ENCODE measurements at regions not wholly inside any gene's neighbourhood (a gene's known extent, or its start where the extent isn't known, plus 50 kb on each side); places are given as distances from the start of the nearest gene placed in this dataset.

DNA sequence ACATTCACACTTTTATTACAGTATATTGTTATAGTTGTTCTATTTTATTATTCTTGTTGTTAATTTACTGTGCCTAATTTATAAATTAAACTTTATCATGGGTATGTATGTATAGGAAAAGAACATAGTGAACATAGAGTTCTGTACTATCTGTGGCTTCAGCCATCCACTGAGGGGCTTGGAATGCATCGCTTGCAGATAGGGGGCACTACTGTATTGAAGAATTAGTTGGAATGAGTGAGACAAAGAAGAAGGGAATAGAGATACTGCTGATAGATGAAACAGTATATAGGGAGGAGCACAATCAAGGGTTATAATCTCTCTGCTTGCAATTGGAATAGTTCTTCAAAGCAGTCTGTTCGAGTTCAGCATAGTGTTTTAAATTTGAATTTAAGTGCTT lies 432.2 kb downstream of the RAB38 start:
- TF ChIP-seq SUZ12 (IDR thresholded peaks at IDR 0.05; ENCODE audit: extremely low read depth, insufficient read depth, insufficient read length) = no peak
- no peak for TF ChIP-seq ZNF274 (IDR thresholded peaks at IDR 0.05; ENCODE audit: low read depth, low read length)
